ENCODE measurements at regions not wholly inside any gene's neighbourhood (a gene's known extent, or its start where the extent isn't known, plus 50 kb on each side); places are given as distances from the start of the nearest gene placed in this dataset.

DNA sequence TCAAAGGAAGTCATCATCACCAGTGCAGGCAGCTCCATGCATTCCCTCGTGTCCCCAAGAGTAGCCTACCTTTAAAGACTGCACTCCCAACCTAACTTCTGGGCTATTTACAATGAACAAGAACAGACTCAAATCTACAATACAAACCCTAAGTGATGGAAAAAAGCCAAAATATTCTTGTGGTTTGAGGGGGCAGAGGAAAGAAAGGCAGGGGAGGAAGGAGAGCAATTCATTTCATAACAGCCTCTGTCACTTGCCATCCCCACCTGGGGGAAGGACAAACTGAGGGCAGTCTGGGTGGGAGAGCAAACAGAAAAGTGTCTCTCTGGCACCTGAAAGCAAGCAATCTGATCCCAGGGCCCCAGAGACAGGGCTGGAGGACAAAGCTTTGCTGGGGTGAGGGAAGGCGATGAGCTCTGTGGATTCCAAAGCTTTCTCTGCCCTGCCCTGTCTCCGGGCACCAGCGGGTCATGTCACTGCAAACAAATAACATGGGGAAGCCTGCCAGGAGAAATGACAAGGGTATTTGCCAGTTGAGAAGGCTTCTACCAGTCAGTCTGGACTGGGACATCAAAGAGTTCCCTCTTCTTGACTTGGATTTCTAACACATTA is 528.0 kb upstream of the TNP1 start:
- TF ChIP-seq, protein P1, sequence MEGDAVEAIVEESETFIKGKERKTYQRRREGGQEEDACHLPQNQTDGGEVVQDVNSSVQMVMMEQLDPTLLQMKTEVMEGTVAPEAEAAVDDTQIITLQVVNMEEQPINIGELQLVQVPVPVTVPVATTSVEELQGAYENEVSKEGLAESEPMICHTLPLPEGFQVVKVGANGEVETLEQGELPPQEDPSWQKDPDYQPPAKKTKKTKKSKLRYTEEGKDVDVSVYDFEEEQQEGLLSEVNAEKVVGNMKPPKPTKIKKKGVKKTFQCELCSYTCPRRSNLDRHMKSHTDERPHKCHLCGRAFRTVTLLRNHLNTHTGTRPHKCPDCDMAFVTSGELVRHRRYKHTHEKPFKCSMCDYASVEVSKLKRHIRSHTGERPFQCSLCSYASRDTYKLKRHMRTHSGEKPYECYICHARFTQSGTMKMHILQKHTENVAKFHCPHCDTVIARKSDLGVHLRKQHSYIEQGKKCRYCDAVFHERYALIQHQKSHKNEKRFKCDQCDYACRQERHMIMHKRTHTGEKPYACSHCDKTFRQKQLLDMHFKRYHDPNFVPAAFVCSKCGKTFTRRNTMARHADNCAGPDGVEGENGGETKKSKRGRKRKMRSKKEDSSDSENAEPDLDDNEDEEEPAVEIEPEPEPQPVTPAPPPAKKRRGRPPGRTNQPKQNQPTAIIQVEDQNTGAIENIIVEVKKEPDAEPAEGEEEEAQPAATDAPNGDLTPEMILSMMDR (IDR thresholded peaks at IDR 0.05): no peak
- no peak for TF ChIP-seq POLR2A (IDR thresholded peaks at IDR 0.05)
- TF ChIP-seq POLR2AphosphoS5 (IDR thresholded peaks at IDR 0.05): no peak
